ENCODE measurements at regions not wholly inside any gene's neighbourhood (a gene's known extent, or its start where the extent isn't known, plus 50 kb on each side); places are given as distances from the start of the nearest gene placed in this dataset.
"Not testable (repeated sequence)": the region's sequence is repeated elsewhere in the genome, so short reads cannot be mapped to it uniquely, and the experiment has no call there.

DNA sequence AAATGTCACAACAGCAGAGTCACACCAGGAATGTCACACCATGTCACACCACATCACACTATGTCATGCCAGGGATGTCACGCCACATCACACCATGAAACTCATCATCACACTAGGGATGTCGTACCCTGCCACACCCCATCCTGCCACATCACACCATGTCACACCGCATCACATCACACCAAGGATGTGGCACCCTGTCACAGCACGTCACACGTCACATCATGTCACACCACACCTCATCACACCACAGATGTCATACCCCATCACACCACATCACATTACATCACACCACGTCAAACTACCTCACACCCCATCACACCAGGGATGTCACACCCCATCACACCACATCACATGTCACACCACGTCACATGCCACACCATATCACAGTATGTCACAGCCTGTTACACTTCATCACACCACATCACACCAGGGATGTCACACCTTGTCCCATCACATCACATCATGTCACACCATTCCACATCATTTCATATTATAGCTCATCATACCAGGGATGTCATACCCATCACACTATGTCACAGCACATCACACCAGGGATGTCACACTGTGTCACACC is 90.9 kb downstream of the TMEM121 start:
- Histone ChIP-seq H3K4me3 (ENCODE audit: low read depth in 1 of 3, low read length in 3 of 3) (no peak overlapping the region), H3K27ac (ENCODE audit: low read depth in 1 of 2, low read length in 2 of 2) (no peak overlapping the region), H3K4me1 (ENCODE audit: control insufficient read depth in 4 of 4, insufficient read depth in 4 of 4, low read length in 3 of 4) (peaks cover 5 to 11% (median 8%) of the 10 kb centered on the region in 4 donors), H3K9ac (ENCODE audit: low read depth in 1 of 2, low read length in 2 of 2) (no peak overlapping the region), H3K36me3 (ENCODE audit: control insufficient read depth in 4 of 4, insufficient read depth in 3 of 4, low read depth in 1 of 4, low read length in 3 of 4) (no peaks in the 10 kb centered on the region), H3K9me3 (ENCODE audit: control insufficient read depth in 4 of 4, low read length in 3 of 4) (no peaks in the 10 kb centered on the region), H3K27me3 (ENCODE audit: control insufficient read depth in 4 of 4, insufficient read depth in 4 of 4, low read length in 3 of 4) (no peaks in the 10 kb centered on the region)
- WGBS = 79% methylated on average over 7 of the region's 7 CpGs
- TF ChIP-seq FOXA1 (IDR thresholded peaks at IDR 0.05) = no peak
- no peak for TF ChIP-seq NR2F2 (IDR thresholded peaks at IDR 0.05)
- TF ChIP-seq, protein P1, sequence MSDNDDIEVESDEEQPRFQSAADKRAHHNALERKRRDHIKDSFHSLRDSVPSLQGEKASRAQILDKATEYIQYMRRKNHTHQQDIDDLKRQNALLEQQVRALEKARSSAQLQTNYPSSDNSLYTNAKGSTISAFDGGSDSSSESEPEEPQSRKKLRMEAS (IDR thresholded peaks at IDR 0.05) = no peak
- TF ChIP-seq EGR1 (IDR thresholded peaks at IDR 0.05; ENCODE audit: low read depth in 2 of 2) = no peak
- TF ChIP-seq ATF3 (IDR thresholded peaks at IDR 0.05) = no peak
- no peak for TF ChIP-seq JUND (IDR thresholded peaks at IDR 0.05)
- TF ChIP-seq TAF1 (conservative IDR thresholded peaks at IDR 0.05) = no peak
- no peak for TF ChIP-seq RAD21 (IDR thresholded peaks at IDR 0.05)
- no peak for TF ChIP-seq REST (IDR thresholded peaks at IDR 0.05)
- TF ChIP-seq RXRA (IDR thresholded peaks at IDR 0.05) = no peak
- TF ChIP-seq GABPA (IDR thresholded peaks at IDR 0.05 in 1 of 2, conservative IDR thresholded peaks at IDR 0.05 in 1 of 2) = no peak
- DNase-seq (ENCODE audit: low spot score) = no peak

- WGBS = 67% methylated on average over 5 of the region's 8 CpGs
- H3K9me3 ChIP-seq (ENCODE audit: control insufficient read depth in 4 of 4, low read length in 3 of 4); H3K27ac ChIP-seq (ENCODE audit: low read depth in 1 of 2, low read length in 2 of 2); H3K36me3 ChIP-seq (ENCODE audit: control insufficient read depth in 4 of 4, insufficient read depth in 3 of 4, low read depth in 1 of 4, low read length in 3 of 4); DNase-seq (ENCODE audit: low spot score); H3K4me3 ChIP-seq (ENCODE audit: low read depth in 1 of 3, low read length in 3 of 3); H3K9ac ChIP-seq (ENCODE audit: low read depth in 1 of 2, low read length in 2 of 2); H3K27me3 ChIP-seq (ENCODE audit: control insufficient read depth in 4 of 4, insufficient read depth in 4 of 4, low read length in 3 of 4): not testable (repeated sequence)
- H3K4me1 ChIP-seq (ENCODE audit: control insufficient read depth in 4 of 4, insufficient read depth in 4 of 4, low read length in 3 of 4) = peaks cover 7 to 14% (median 11%) of the 10 kb centered on the region in 4 donors
Measured at GRCh38 chr14:105617805-105618204, 91.4 kb downstream of the TMEM121 start.

- WGBS = 35% methylated on average over 3 of the region's 6 CpGs
Measured at GRCh38 chr14:105619324-105619723, 92.9 kb downstream of the TMEM121 start.

GRCh38 chr14:105620178-105620864 is 93.9 kb downstream of the TMEM121 start:
- DNase-seq (ENCODE audit: low spot score); H3K4me3 ChIP-seq (ENCODE audit: low read depth in 1 of 3, low read length in 3 of 3): not testable (repeated sequence)
- 76% methylated on average over 23 of the region's 35 CpGs for WGBS

More at GRCh38 chr14:105619324-105619723, 92.9 kb downstream of the TMEM121 start:
- DNase-seq (ENCODE audit: low spot score); H3K4me3 ChIP-seq (ENCODE audit: low read depth in 1 of 3, low read length in 3 of 3); H3K9me3 ChIP-seq (ENCODE audit: control insufficient read depth in 4 of 4, low read length in 3 of 4); H3K36me3 ChIP-seq (ENCODE audit: control insufficient read depth in 4 of 4, insufficient read depth in 3 of 4, low read depth in 1 of 4, low read length in 3 of 4); H3K9ac ChIP-seq (ENCODE audit: low read depth in 1 of 2, low read length in 2 of 2); H3K27me3 ChIP-seq (ENCODE audit: control insufficient read depth in 4 of 4, insufficient read depth in 4 of 4, low read length in 3 of 4): not testable (repeated sequence)
- Histone ChIP-seq H3K27ac (ENCODE audit: low read depth in 1 of 2, low read length in 2 of 2) (peak overlapping the region in 1 of 2 donors; percentile 31), H3K4me1 (ENCODE audit: control insufficient read depth in 4 of 4, insufficient read depth in 4 of 4, low read length in 3 of 4) (peaks cover 7 to 15% (median 12%) of the 10 kb centered on the region in 4 donors)

More at GRCh38 chr14:105620178-105620864, 93.9 kb downstream of the TMEM121 start:
- H3K27me3 ChIP-seq (ENCODE audit: control insufficient read depth in 4 of 4, insufficient read depth in 4 of 4, low read length in 3 of 4); H3K36me3 ChIP-seq (ENCODE audit: control insufficient read depth in 4 of 4, insufficient read depth in 3 of 4, low read depth in 1 of 4, low read length in 3 of 4); H3K27ac ChIP-seq (ENCODE audit: low read depth in 1 of 2, low read length in 2 of 2); H3K9me3 ChIP-seq (ENCODE audit: control insufficient read depth in 4 of 4, low read length in 3 of 4); H3K9ac ChIP-seq (ENCODE audit: low read depth in 1 of 2, low read length in 2 of 2): not testable (repeated sequence)
- H3K4me1 ChIP-seq (ENCODE audit: control insufficient read depth in 4 of 4, insufficient read depth in 4 of 4, low read length in 3 of 4) = peaks cover 12 to 25% (median 17%) of the 10 kb centered on the region in 4 donors
